Uterus (tissue), 3 donors: ENCODE measurements at regions not wholly inside any gene's neighbourhood (a gene's known extent, or its start where the extent isn't known, plus 50 kb on each side); places are given as distances from the start of the nearest gene placed in this dataset.

Experiments used
- DNase-seq, 2 donors: peaks; one replicate each; pipeline ENCODE4 v3.0.0-alpha.2; 2019 to 2020
- H3K27ac ChIP-seq, 2 donors: fragments of 200-600 bp; sonication (generic); 1 replicate in 1 of 2; 2 replicates in 1 of 2; pipeline ENCODE4 v1.5.1; 2016 to 2018
- H3K27me3 ChIP-seq, 2 donors: fragments of 200-600 bp; sonication (generic); one replicate each; pipeline ENCODE4 v1.5.1; 2018 to 2019; ENCODE audit warnings: control low read depth in 1 of 2
- H3K36me3 ChIP-seq, 2 donors: fragments of 200-600 bp; sonication (generic); one replicate each; pipeline ENCODE4 v1.5.1; 2019; ENCODE audit warnings: control low read depth in 1 of 2
- H3K4me1 ChIP-seq, 2 donors: fragments of 200-600 bp; sonication (generic); one replicate each; pipeline ENCODE4 v1.5.1; 2018 to 2019; ENCODE audit warnings: control low read depth in 1 of 2
- H3K4me3 ChIP-seq, 2 donors: fragments of 200-600 bp; sonication (generic); 1 replicate in 1 of 2; 2 replicates in 1 of 2; pipeline ENCODE4 v1.5.1; 2018 to 2019; ENCODE audit warnings: mild to moderate bottlenecking in 1 of 2
- H3K9me3 ChIP-seq, 2 donors: fragments of 200-600 bp; sonication (generic); one replicate each; pipeline ENCODE4 v1.5.1; 2019; ENCODE audit warnings: control low read depth in 1 of 2
- CTCF ChIP-seq, 4 experiments: fragments of 200-600 bp in 2 of 4; fragments of 450-650 bp in 2 of 4; sonication (generic) in 2 of 4; IDR thresholded peaks; one replicate each; pipeline ENCODE4 v1.5.1; 2016 to 2019; ENCODE audit warnings: antibody characterized with exemption in 4 of 4, mild to moderate bottlenecking in 2 of 4, moderate library complexity in 1 of 4
- POLR2A ChIP-seq, 2 donors: fragments of 450-650 bp; IDR thresholded peaks; one replicate each; pipeline ENCODE4 v1.6.1; 2016; ENCODE audit warnings: antibody characterized with exemption in 2 of 2, mild to moderate bottlenecking in 1 of 2, moderate library complexity in 1 of 2
- intact Hi-C: fragments of 100-400 bp; cut with DNase I; formaldehyde crosslinking; loops from one replicate; pipeline ENCODE4 v1.15.1; 2023; ENCODE audit warnings: low total_unique reads
- donor health status: DM: yes; HTN: yes; CAD: no.

GRCh38 chr4:24042094-24042493 lies 152.2 kb upstream of the PPARGC1A start:
- DNase-seq = no peak
- no peak overlapping the region for H3K4me3 ChIP-seq
- H3K27me3 ChIP-seq = no peaks in the 10 kb centered on the region
- no peaks in the 10 kb centered on the region for H3K4me1 ChIP-seq
- H3K36me3 ChIP-seq = no peaks in the 10 kb centered on the region
- intact Hi-C loops = no loop called here
- TF ChIP-seq POLR2A (IDR thresholded peaks at IDR 0.05) = no peak
- TF ChIP-seq CTCF (IDR thresholded peaks at IDR 0.05) = no peak
- H3K9me3 ChIP-seq = no peaks in the 10 kb centered on the region
- no peak overlapping the region for H3K27ac ChIP-seq

GRCh38 chr4:24040811-24041210 lies 151.0 kb upstream of the PPARGC1A start:
- H3K4me1 ChIP-seq = no peaks in the 10 kb centered on the region
- no peaks in the 10 kb centered on the region for H3K27me3 ChIP-seq
- H3K27ac ChIP-seq = no peak overlapping the region
- no peaks in the 10 kb centered on the region for H3K36me3 ChIP-seq
- TF ChIP-seq POLR2A (IDR thresholded peaks at IDR 0.05) (no peak), CTCF (IDR thresholded peaks at IDR 0.05) (no peak)
- no peaks in the 10 kb centered on the region for H3K9me3 ChIP-seq
- no peak for DNase-seq
- no peak overlapping the region for H3K4me3 ChIP-seq
- intact Hi-C loops = no loop called here

- Histone ChIP-seq H3K36me3 (no peaks in the 10 kb centered on the region), H3K4me1 (no peaks in the 10 kb centered on the region), H3K9me3 (no peaks in the 10 kb centered on the region), H3K27me3 (no peaks in the 10 kb centered on the region), H3K4me3 (no peak overlapping the region), H3K27ac (no peak overlapping the region)
- intact Hi-C loops = no loop called here
- no peak for DNase-seq
- TF ChIP-seq CTCF (IDR thresholded peaks at IDR 0.05) (no peak), POLR2A (IDR thresholded peaks at IDR 0.05) (no peak)
Measured at GRCh38 chr4:24033626-24034025, 143.8 kb upstream of the PPARGC1A start.

GRCh38 chr4:24032371-24032989 lies 142.6 kb upstream of the PPARGC1A start:
- DNase-seq = no peak
- intact Hi-C loops = no loop called here
- H3K9me3 ChIP-seq = no peaks in the 10 kb centered on the region
- H3K27me3 ChIP-seq = no peaks in the 10 kb centered on the region
- no peak overlapping the region for H3K27ac ChIP-seq
- no peak overlapping the region for H3K4me3 ChIP-seq
- TF ChIP-seq CTCF (IDR thresholded peaks at IDR 0.05) (no peak), POLR2A (IDR thresholded peaks at IDR 0.05) (no peak)
- H3K4me1 ChIP-seq = no peaks in the 10 kb centered on the region
- no peaks in the 10 kb centered on the region for H3K36me3 ChIP-seq

GRCh38 chr4:24026596-24026995 lies 136.7 kb upstream of the PPARGC1A start:
- no peak overlapping the region for H3K27ac ChIP-seq
- no peak overlapping the region for H3K4me3 ChIP-seq
- no peaks in the 10 kb centered on the region for H3K9me3 ChIP-seq
- TF ChIP-seq CTCF (IDR thresholded peaks at IDR 0.05) (no peak), POLR2A (IDR thresholded peaks at IDR 0.05) (no peak)
- DNase-seq = no peak
- H3K36me3 ChIP-seq = no peaks in the 10 kb centered on the region
- no peaks in the 10 kb centered on the region for H3K27me3 ChIP-seq
- H3K4me1 ChIP-seq = no peaks in the 10 kb centered on the region
- intact Hi-C loops = no loop called here
